ENCODE measurements at regions not wholly inside any gene's neighbourhood (a gene's known extent, or its start where the extent isn't known, plus 50 kb on each side); places are given as distances from the start of the nearest gene placed in this dataset.
"Not testable (repeated sequence)": the region's sequence is repeated elsewhere in the genome, so short reads cannot be mapped to it uniquely, and the experiment has no call there.

- DNase-seq (ENCODE audit: low read depth), result no peak
Measured at GRCh38 chr4:118587946-118588345, 97.2 kb upstream of the METTL14 start.

- DNase-seq (ENCODE audit: low read depth), result no peak
Measured at GRCh38 chr4:118589471-118590055, 95.6 kb upstream of the METTL14 start.

DNA sequence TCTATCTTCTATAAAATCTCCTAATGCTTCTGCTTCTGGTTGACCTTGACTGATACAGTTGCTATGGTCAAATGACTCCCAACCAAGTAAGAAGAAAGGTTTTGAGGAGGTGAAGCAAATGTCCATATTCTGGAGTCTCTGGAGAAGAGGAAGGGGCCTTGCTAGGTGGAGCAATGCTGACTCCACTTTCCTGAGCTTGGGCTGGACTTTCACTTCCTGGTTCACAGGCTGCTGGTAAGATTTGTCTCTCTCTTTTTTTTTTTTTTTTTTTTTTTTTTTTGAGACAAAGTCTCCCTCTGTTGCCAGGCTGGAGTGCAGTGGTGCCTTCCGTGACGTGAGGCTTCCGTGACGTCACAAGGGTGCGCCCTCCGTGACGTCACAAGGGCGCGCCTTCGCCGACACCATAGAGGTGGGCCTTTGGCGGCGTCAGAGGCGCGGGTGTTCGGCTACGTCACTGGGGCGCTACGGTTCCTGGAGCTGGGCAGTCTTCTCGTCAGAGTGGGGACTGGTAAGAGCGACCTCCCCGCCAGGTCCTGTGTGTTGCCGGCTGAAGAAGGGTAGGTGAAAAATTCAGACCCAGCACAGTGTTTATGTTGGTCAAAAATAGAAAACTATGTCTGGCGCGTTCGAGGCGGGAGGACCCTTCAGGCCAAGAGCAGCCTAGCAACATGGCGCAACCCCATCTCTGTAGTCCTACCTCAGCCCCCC is 93.7 kb upstream of the METTL14 start:
- peak; percentile 53 for DNase-seq (ENCODE audit: low read depth)

GRCh38 chr4:118592289-118592688 is 92.9 kb upstream of the METTL14 start:
- DNase-seq (ENCODE audit: low read depth), result not testable (repeated sequence)

DNA sequence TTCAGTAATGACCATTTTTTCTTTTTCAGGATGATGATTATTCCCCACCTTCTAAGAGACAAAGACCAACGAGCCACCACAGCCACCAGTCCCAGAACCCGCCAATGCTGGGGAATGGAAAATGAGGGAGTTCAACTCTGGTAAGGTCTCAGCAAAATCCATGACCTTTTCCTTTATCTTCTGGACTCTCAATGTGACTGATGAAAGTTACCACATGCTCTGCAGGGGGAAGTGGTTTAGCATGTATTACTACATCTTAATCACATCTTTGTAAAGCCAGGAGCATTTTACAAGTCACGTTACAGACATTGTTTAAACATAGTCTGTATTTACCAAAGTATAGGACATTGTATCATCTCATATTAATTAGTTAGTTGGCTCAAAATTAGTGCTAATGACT is 89.3 kb upstream of the METTL14 start:
- DNase-seq (ENCODE audit: low read depth), result not testable (repeated sequence)

DNA sequence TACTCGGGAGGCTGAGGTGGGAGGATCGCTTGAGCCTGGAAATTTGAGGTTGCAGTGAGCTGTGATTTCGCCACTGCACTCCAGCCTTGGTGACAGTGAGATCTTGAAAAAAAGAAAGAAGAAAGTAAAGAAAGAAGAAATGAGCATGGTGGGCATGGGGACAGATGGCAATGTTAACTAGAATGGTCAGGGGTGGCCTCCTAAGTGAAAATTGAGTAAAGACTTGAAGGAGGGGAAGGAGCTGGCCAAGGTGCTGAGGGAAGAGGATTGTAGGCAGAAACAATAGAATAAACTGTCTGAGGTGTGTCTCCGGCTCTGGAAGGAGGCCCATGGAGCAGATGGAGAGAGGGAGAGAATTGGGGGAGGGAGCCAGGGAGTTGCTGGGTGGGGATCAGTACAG is 60.1 kb upstream of the METTL14 start:
- DNase-seq (ENCODE audit: low read depth), result not testable (repeated sequence)

DNA sequence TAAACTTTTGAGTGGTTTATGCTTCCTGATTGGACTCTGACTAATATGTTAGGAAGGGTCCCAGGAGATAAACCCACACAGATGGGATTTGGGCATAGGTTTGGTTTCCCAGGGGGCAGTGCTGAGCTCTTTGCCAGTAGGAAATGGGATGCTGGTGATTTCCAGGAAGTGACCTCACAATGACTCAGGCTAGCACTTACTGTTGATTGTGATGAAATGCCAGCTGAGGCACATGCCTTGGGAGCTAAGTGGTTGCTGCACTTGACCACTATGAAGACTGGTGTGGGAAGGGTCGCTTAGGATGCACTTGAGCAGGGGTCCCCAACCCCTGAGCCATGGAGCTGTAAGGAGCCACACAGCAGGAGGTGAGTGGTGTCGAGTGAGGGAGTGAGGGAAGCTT is 55.5 kb upstream of the METTL14 start:
- DNase-seq (ENCODE audit: low read depth), result peak; percentile 55

- not testable (repeated sequence) for DNase-seq (ENCODE audit: low read depth)
Measured at GRCh38 chr4:118630897-118631296, 54.3 kb upstream of the METTL14 start.

DNA sequence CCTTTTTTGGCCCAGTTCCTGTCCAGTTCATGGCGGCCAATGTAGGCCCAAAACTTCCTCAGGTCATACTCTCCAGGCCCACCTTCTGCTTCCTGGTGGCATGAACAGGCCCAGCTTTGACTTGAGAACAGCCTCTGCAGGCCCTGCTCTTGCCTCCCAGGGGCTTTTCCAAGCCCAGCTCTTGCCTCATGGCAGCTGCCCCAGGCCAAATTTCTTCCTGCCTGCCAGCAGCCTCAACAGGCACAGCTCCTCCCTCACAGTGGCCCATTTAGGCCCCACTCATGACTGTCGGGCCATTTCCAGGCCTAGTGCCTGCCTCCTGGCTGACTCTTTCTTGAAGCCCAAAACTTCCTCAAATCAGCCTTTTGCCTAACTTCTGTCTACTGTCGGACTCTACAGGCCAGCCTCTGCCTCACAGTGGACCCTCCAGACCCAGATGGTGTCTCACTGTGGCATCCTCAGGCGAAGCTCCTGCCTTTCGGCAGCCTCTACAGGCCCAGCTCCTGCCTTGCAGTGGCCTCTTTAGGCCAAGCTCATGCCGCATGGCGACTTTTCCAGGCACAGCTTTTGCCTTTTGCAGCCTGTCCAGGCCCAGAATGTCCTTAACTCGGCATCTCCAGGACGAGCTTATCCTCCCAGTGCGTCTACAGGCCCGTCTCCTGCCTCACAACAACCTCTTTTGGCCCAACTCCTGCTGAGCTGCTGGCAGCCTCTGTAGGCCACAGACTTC is 53.7 kb upstream of the METTL14 start:
- DNase-seq (ENCODE audit: low read depth), result not testable (repeated sequence)

GRCh38 chr4:118633476-118633875 is 51.7 kb upstream of the METTL14 start:
- DNase-seq (ENCODE audit: low read depth), result not testable (repeated sequence)

GRCh38 chr4:118634126-118634875 is 50.9 kb upstream of the METTL14 start:
- DNase-seq (ENCODE audit: low read depth), result not testable (repeated sequence)
